HCT116 (cell line): ENCODE measurements at regions not wholly inside any gene's neighbourhood (a gene's known extent, or its start where the extent isn't known, plus 50 kb on each side); places are given as distances from the start of the nearest gene placed in this dataset.

Source experiments
- CTCF ChIP-seq, 3 experiments: fragments of 200-600 bp in 1 of 3; sonication (generic) in 1 of 3; IDR thresholded peaks in 2 of 3; conservative IDR thresholded peaks in 1 of 3; 2 replicates each; pipeline ENCODE4 v1.5.1; 2012 to 2017; ENCODE audit warnings: low read depth in 2 of 3, low read length in 2 of 3, antibody characterized with exemption in 1 of 3, borderline replicate concordance in 1 of 3, control low read depth in 1 of 3, mild to moderate bottlenecking in 1 of 3, mixed read lengths in 1 of 3, mixed run types in 1 of 3, moderate library complexity in 1 of 3; ENCODE audit not compliant: insufficient read depth in 1 of 3
- POLR2AphosphoS5 ChIP-seq: IDR thresholded peaks from 2 replicates; pipeline ENCODE4 v1.6.1; 2011; ENCODE audit warnings: mild to moderate bottlenecking, low read depth, low read length, moderate library complexity
- TF ChIP-seq, protein P1 (sequence below): IDR thresholded peaks from 2 replicates; pipeline ENCODE4 v1.6.1; 2012; ENCODE audit warnings: low read depth

GRCh38 chr4:26197018-26197779, 123.6 kb upstream of the RBPJ start:
- no peak for TF ChIP-seq CTCF (IDR thresholded peaks at IDR 0.05 in 2 of 3, conservative IDR thresholded peaks at IDR 0.05 in 1 of 3; ENCODE audit: borderline replicate concordance in 1 of 3, insufficient read depth in 1 of 3, low read depth in 2 of 3, low read length in 2 of 3)
- TF ChIP-seq, protein P1, sequence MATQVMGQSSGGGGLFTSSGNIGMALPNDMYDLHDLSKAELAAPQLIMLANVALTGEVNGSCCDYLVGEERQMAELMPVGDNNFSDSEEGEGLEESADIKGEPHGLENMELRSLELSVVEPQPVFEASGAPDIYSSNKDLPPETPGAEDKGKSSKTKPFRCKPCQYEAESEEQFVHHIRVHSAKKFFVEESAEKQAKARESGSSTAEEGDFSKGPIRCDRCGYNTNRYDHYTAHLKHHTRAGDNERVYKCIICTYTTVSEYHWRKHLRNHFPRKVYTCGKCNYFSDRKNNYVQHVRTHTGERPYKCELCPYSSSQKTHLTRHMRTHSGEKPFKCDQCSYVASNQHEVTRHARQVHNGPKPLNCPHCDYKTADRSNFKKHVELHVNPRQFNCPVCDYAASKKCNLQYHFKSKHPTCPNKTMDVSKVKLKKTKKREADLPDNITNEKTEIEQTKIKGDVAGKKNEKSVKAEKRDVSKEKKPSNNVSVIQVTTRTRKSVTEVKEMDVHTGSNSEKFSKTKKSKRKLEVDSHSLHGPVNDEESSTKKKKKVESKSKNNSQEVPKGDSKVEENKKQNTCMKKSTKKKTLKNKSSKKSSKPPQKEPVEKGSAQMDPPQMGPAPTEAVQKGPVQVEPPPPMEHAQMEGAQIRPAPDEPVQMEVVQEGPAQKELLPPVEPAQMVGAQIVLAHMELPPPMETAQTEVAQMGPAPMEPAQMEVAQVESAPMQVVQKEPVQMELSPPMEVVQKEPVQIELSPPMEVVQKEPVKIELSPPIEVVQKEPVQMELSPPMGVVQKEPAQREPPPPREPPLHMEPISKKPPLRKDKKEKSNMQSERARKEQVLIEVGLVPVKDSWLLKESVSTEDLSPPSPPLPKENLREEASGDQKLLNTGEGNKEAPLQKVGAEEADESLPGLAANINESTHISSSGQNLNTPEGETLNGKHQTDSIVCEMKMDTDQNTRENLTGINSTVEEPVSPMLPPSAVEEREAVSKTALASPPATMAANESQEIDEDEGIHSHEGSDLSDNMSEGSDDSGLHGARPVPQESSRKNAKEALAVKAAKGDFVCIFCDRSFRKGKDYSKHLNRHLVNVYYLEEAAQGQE, result no peak
- TF ChIP-seq POLR2AphosphoS5, result peak; percentile 79
